Panc1 (cell line): ENCODE measurements at regions not wholly inside any gene's neighbourhood (a gene's known extent, or its start where the extent isn't known, plus 50 kb on each side); places are given as distances from the start of the nearest gene placed in this dataset.

Source experiments
- ATAC-seq: fragments of 200-7000 bp; cut with Tn5 transposase; 2 replicates; pipeline ENCODE4 v1.9.1; 2020; ENCODE audit warnings: mild to moderate bottlenecking, moderate library complexity
- BruUV-seq: library from RNA; stranded (reverse); fragments of 400-500 nt; replicated peaks from 2 replicates; lab custom pipeline; 2021; lab: Mats Ljungman, UMichigan
- CTCF ChIA-PET: fragments of 300-600 bp; sonication (Branson Sonifier 250); formaldehyde crosslinking; loops from one replicate; lab custom pipeline; 2022; ENCODE audit warnings: antibody characterized with exemption; lab: Charles Lee
- POLR2A ChIA-PET: fragments of 300-600 bp; sonication (Branson Sonifier 250); formaldehyde crosslinking; loops from one replicate; lab custom pipeline; 2022; ENCODE audit warnings: antibody characterized with exemption; lab: Charles Lee
- DNase-seq: peaks from one replicate; pipeline ENCODE4 v3.0.0-alpha.2; 2010; ENCODE audit warnings: low read depth, low spot score
- H3K27ac ChIP-seq: 2 replicates; pipeline ENCODE4 v1.5.1; 2011; ENCODE audit warnings: mild to moderate bottlenecking, low read length, inconsistent platforms
- H3K27me3 ChIP-seq: fragments of 200-500 bp; sonication (Bioruptor generic); 2 replicates; pipeline ENCODE4 v1.6.0; 2014; ENCODE audit warnings: low read length, inconsistent platforms; ENCODE audit not compliant: control insufficient read depth, insufficient read depth
- H3K36me3 ChIP-seq: fragments of 200-500 bp; sonication (Bioruptor generic); 2 replicates; pipeline ENCODE4 v1.5.1; 2014; ENCODE audit warnings: inconsistent platforms, mild to moderate bottlenecking, low read length, moderate library complexity; ENCODE audit not compliant: control insufficient read depth, insufficient read depth
- H3K4me1 ChIP-seq: 2 replicates; pipeline ENCODE4 v1.5.1; 2011; ENCODE audit warnings: inconsistent platforms, mild to moderate bottlenecking, low read length, moderate library complexity; ENCODE audit not compliant: control insufficient read depth, insufficient read depth
- H3K4me3 ChIP-seq, 2 experiments: 2 replicates each; pipeline ENCODE4 v1.5.1; 2011 to 2012; ENCODE audit warnings: low read depth in 2 of 2, low read length in 2 of 2, mild to moderate bottlenecking in 2 of 2, inconsistent platforms in 1 of 2, moderate library complexity in 1 of 2
- H3K9me3 ChIP-seq: fragments of 200-500 bp; sonication (Bioruptor generic); 2 replicates; pipeline ENCODE4 v1.5.1; 2014; ENCODE audit warnings: low read depth, mild to moderate bottlenecking, inconsistent platforms, low read length, moderate library complexity; ENCODE audit not compliant: control insufficient read depth, insufficient read depth
- POLR2AphosphoS5 ChIP-seq: IDR thresholded peaks from 2 replicates; pipeline ENCODE4 v1.6.1; 2012; ENCODE audit warnings: mild to moderate bottlenecking, low read depth, low read length, moderate library complexity
- SIN3A ChIP-seq: IDR thresholded peaks from 2 replicates; pipeline ENCODE4 v1.6.1; 2012; ENCODE audit warnings: low read depth, mild to moderate bottlenecking, low read length, moderate library complexity, borderline replicate concordance; ENCODE audit not compliant: insufficient read depth
- TCF7L2 ChIP-seq: IDR thresholded peaks from 2 replicates; pipeline ENCODE4 v1.6.1; 2011; ENCODE audit warnings: mild to moderate bottlenecking, low read depth, low read length, inconsistent platforms
- in situ Hi-C: cut with HindIII; loops from 2 replicates; pipeline ENCODE4 v1.10.0; 2016; ENCODE audit warnings: low sequenced_read_pairs, low pct_unique_long_range_greater_than_20kb
- intact Hi-C: fragments of 100-400 bp; cut with micrococcal nuclease; formaldehyde crosslinking; loops from one replicate; pipeline ENCODE4 v1.10.0; 2022; ENCODE audit not compliant: unreplicated experiment
- TF ChIP-seq, protein P1 (sequence below), 2 experiments: IDR thresholded peaks; 2 replicates each; pipeline ENCODE4 v1.6.1; 2011 to 2012; ENCODE audit warnings: low read depth in 2 of 2, control low read depth in 1 of 2, low read length in 1 of 2, mild to moderate bottlenecking in 1 of 2, moderate library complexity in 1 of 2; ENCODE audit not compliant: insufficient read depth in 1 of 2
- TF ChIP-seq, protein P2 (sequence below): fragments of 450-650 bp; IDR thresholded peaks from 2 replicates; pipeline ENCODE4 v1.5.1; 2017; ENCODE audit warnings: mild to moderate bottlenecking

DNA sequence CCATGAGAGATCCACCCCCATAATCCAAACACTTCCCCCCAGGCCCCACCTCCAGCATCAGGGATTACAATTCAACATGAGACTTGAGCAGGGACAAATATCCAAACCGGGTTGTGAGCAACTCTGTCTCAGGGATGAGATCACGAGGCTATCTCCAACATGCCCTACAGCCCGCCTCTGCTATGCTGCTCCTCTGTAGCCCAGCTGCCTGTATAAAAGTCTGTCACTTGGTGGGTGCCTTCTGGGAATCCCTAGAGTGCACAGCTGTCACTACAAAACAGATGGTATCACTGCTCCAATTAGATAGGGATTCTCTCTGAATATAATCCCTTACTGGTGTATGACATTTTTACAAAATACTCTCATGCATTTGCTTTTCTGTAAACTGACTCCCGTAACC is 114.9 kb upstream of the NANOS1 start:
- intact Hi-C loops: no loop called here
- Histone ChIP-seq H3K27me3 (no peaks in the 10 kb centered on the region), H3K4me1 (peaks cover 6% of the 10 kb centered on the region; the same call in 1 of the 2 replicates), H3K4me3 (no peak overlapping the region), H3K36me3 (no peaks in the 10 kb centered on the region), H3K27ac (no peak overlapping the region), H3K9me3 (no peaks in the 10 kb centered on the region)
- POLR2A ChIA-PET: no interaction called here
- BruUV-seq: no TSS peak
- DNase-seq: no peak
- no peak for ATAC-seq
- in situ Hi-C loops: no loop called here
- TF ChIP-seq TCF7L2 (no peak), POLR2AphosphoS5 (no peak), SIN3A (no peak)
- TF ChIP-seq, protein P1, sequence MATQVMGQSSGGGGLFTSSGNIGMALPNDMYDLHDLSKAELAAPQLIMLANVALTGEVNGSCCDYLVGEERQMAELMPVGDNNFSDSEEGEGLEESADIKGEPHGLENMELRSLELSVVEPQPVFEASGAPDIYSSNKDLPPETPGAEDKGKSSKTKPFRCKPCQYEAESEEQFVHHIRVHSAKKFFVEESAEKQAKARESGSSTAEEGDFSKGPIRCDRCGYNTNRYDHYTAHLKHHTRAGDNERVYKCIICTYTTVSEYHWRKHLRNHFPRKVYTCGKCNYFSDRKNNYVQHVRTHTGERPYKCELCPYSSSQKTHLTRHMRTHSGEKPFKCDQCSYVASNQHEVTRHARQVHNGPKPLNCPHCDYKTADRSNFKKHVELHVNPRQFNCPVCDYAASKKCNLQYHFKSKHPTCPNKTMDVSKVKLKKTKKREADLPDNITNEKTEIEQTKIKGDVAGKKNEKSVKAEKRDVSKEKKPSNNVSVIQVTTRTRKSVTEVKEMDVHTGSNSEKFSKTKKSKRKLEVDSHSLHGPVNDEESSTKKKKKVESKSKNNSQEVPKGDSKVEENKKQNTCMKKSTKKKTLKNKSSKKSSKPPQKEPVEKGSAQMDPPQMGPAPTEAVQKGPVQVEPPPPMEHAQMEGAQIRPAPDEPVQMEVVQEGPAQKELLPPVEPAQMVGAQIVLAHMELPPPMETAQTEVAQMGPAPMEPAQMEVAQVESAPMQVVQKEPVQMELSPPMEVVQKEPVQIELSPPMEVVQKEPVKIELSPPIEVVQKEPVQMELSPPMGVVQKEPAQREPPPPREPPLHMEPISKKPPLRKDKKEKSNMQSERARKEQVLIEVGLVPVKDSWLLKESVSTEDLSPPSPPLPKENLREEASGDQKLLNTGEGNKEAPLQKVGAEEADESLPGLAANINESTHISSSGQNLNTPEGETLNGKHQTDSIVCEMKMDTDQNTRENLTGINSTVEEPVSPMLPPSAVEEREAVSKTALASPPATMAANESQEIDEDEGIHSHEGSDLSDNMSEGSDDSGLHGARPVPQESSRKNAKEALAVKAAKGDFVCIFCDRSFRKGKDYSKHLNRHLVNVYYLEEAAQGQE (IDR thresholded peaks at IDR 0.05; ENCODE audit: insufficient read depth in 1 of 2, low read depth in 2 of 2, low read length in 1 of 2): no peak
- TF ChIP-seq, protein P2, sequence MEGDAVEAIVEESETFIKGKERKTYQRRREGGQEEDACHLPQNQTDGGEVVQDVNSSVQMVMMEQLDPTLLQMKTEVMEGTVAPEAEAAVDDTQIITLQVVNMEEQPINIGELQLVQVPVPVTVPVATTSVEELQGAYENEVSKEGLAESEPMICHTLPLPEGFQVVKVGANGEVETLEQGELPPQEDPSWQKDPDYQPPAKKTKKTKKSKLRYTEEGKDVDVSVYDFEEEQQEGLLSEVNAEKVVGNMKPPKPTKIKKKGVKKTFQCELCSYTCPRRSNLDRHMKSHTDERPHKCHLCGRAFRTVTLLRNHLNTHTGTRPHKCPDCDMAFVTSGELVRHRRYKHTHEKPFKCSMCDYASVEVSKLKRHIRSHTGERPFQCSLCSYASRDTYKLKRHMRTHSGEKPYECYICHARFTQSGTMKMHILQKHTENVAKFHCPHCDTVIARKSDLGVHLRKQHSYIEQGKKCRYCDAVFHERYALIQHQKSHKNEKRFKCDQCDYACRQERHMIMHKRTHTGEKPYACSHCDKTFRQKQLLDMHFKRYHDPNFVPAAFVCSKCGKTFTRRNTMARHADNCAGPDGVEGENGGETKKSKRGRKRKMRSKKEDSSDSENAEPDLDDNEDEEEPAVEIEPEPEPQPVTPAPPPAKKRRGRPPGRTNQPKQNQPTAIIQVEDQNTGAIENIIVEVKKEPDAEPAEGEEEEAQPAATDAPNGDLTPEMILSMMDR: no peak
- CTCF ChIA-PET: no interaction called here

DNA sequence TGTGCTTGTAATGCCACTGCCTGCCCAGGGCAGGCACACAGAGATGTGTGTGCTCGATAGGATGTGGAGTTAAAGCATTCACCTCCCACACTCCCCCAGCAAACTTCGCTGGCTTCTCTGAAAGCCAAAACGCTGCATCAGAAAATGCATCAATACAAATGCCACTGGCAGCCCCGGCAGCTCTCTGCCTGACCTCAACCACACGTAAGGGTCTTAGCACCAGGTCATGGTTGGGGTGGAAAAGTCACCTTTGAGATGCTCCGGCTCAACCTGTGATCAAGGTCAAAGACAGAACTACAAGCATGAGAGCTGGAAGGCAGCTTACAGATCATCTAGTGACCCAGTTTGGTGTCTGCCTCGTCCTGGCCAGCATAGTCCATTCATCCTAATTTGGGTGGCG is 114.4 kb upstream of the NANOS1 start:
- no peak for DNase-seq
- intact Hi-C loops: no loop called here
- no peak for ATAC-seq
- in situ Hi-C loops: no loop called here
- TF ChIP-seq TCF7L2: no peak
- TF ChIP-seq, protein P2: no peak
- no peak for TF ChIP-seq POLR2AphosphoS5
- no peak for TF ChIP-seq SIN3A
- TF ChIP-seq, protein P1 (IDR thresholded peaks at IDR 0.05; ENCODE audit: insufficient read depth in 1 of 2, low read depth in 2 of 2, low read length in 1 of 2): no peak
- H3K27ac ChIP-seq: no peak overlapping the region
- ChIA-PET CTCF (no interaction called here), POLR2A (no interaction called here)
- no peaks in the 10 kb centered on the region for H3K36me3 ChIP-seq
- no peaks in the 10 kb centered on the region for H3K9me3 ChIP-seq
- no TSS peak for BruUV-seq
- H3K4me1 ChIP-seq: peaks cover 6% of the 10 kb centered on the region; the same call in 1 of the 2 replicates
- no peaks in the 10 kb centered on the region for H3K27me3 ChIP-seq
- no peak overlapping the region for H3K4me3 ChIP-seq
